ENCODE measurements at regions not wholly inside any gene's neighbourhood (a gene's known extent, or its start where the extent isn't known, plus 50 kb on each side); places are given as distances from the start of the nearest gene placed in this dataset.
"Not testable (repeated sequence)": the region's sequence is repeated elsewhere in the genome, so short reads cannot be mapped to it uniquely, and the experiment has no call there.

DNA sequence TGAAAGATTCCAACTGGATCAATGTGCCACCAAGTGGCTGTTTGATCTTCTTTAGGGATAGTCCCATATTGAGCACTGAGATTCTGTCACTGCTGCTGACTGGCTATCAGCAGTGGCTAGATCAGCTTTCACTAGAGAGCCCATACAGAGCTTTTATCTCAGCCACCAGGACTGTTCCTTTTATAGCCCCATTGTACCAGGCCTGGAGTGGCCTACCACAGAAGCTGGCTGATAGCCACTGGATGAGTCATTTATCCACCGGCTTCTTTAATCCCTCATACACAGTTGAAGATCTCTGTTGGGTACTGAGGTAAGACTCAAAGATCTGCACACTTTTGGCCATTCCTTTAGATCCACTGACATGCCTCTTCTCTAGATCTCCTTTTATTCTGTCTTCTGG is 1101.1 kb downstream of the SORCS3 start:
- no peaks in the 10 kb centered on the region for H3K36me3 ChIP-seq (ENCODE audit: control insufficient read depth in 4 of 4, insufficient read depth in 4 of 4, low read length in 3 of 4)
- no peaks in the 10 kb centered on the region for H3K27me3 ChIP-seq (replicated peaks in 2 of 5; ENCODE audit: control insufficient read depth in 4 of 5, insufficient read depth in 5 of 5, low read length in 4 of 5)
- H3K4me3 ChIP-seq (ENCODE audit: control insufficient read depth in 1 of 7, extremely low read depth in 1 of 7, insufficient read depth in 4 of 7, low read depth in 2 of 7, low read length in 6 of 7), result no peak overlapping the region
- CTCF ChIA-PET, result no interaction called here
- no peak overlapping the region for H3K27ac ChIP-seq (ENCODE audit: insufficient read depth in 1 of 2, low read depth in 1 of 2, low read length in 2 of 2, poor library complexity in 1 of 2, severe bottlenecking in 2 of 2)
- WGBS (ENCODE audit: insufficient coverage), result 86% methylated on average over 1 of the region's 1 CpG
- DNase-seq, result no peak
- no peaks in the 10 kb centered on the region for H3K4me1 ChIP-seq (ENCODE audit: control extremely low read depth in 1 of 4, control insufficient read depth in 4 of 4, insufficient read depth in 4 of 4, low read length in 3 of 4)
- no peaks in the 10 kb centered on the region for H3K9me3 ChIP-seq (ENCODE audit: control extremely low read depth in 1 of 5, control insufficient read depth in 4 of 5, insufficient read depth in 2 of 5, low read depth in 1 of 5, low read length in 4 of 5)
- POLR2A ChIA-PET, result no interaction called here

DNA sequence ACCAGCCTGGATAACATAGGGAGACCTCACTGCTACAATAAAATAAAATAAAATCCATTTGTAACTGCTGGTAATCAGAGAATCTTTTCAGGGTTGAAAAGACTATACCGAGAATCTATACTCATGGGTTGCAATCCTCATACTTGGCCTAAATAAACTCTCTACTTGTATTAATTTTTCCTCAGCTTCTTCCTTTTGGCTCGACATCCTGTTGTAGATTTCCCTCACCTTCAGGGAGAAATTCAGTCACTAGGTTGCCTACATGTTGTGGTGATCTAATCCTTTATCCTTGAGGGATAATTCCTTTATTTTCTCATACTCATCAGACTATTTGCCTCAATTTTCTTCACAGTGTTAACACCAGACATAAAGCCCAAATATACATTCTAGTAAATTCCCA is 1093.4 kb downstream of the SORCS3 start:
- Histone ChIP-seq H3K36me3 (ENCODE audit: control insufficient read depth in 4 of 4, insufficient read depth in 4 of 4, low read length in 3 of 4) (no peaks in the 10 kb centered on the region), H3K27me3 (replicated peaks in 2 of 5; ENCODE audit: control insufficient read depth in 4 of 5, insufficient read depth in 5 of 5, low read length in 4 of 5) (no peaks in the 10 kb centered on the region), H3K4me1 (ENCODE audit: control extremely low read depth in 1 of 4, control insufficient read depth in 4 of 4, insufficient read depth in 4 of 4, low read length in 3 of 4) (no peaks in the 10 kb centered on the region), H3K9me3 (ENCODE audit: control extremely low read depth in 1 of 5, control insufficient read depth in 4 of 5, insufficient read depth in 2 of 5, low read depth in 1 of 5, low read length in 4 of 5) (no peaks in the 10 kb centered on the region), H3K27ac (ENCODE audit: insufficient read depth in 1 of 2, low read depth in 1 of 2, low read length in 2 of 2, poor library complexity in 1 of 2, severe bottlenecking in 2 of 2) (no peak overlapping the region), H3K4me3 (ENCODE audit: control insufficient read depth in 1 of 7, extremely low read depth in 1 of 7, insufficient read depth in 4 of 7, low read depth in 2 of 7, low read length in 6 of 7) (no peak overlapping the region)
- WGBS (ENCODE audit: insufficient coverage), result 93% methylated on average over 2 of the region's 2 CpGs
- POLR2A ChIA-PET, result no interaction called here
- no peak for DNase-seq
- CTCF ChIA-PET, result no interaction called here

DNA sequence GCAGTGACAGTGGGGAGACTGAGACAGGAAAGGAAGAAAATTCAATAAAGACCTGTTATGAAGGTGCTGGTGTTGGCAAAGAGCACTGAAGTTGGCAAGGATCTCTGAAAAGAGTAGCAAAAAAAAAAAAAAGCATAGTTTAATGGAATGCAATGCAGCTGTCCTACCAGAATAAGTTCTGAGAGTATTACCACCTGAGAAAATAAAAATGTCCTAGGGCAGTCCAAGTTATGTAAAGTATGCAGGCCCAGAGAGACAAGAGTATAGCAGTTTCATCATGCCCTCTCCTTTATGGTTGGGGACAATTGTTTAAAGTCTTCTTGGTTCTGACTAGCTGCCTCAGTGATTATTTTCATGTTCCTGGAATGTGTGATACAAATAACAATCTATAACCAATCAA is 1092.8 kb downstream of the SORCS3 start:
- ChIA-PET POLR2A (no interaction called here), CTCF (no interaction called here)
- no peak overlapping the region for H3K27ac ChIP-seq (ENCODE audit: insufficient read depth in 1 of 2, low read depth in 1 of 2, low read length in 2 of 2, poor library complexity in 1 of 2, severe bottlenecking in 2 of 2)
- H3K36me3 ChIP-seq (ENCODE audit: control insufficient read depth in 4 of 4, insufficient read depth in 4 of 4, low read length in 3 of 4), result no peaks in the 10 kb centered on the region
- no peaks in the 10 kb centered on the region for H3K27me3 ChIP-seq (replicated peaks in 2 of 5; ENCODE audit: control insufficient read depth in 4 of 5, insufficient read depth in 5 of 5, low read length in 4 of 5)
- H3K4me3 ChIP-seq (ENCODE audit: control insufficient read depth in 1 of 7, extremely low read depth in 1 of 7, insufficient read depth in 4 of 7, low read depth in 2 of 7, low read length in 6 of 7), result no peak overlapping the region
- H3K4me1 ChIP-seq (ENCODE audit: control extremely low read depth in 1 of 4, control insufficient read depth in 4 of 4, insufficient read depth in 4 of 4, low read length in 3 of 4), result no peaks in the 10 kb centered on the region
- H3K9me3 ChIP-seq (ENCODE audit: control extremely low read depth in 1 of 5, control insufficient read depth in 4 of 5, insufficient read depth in 2 of 5, low read depth in 1 of 5, low read length in 4 of 5), result no peaks in the 10 kb centered on the region
- no peak for DNase-seq

DNA sequence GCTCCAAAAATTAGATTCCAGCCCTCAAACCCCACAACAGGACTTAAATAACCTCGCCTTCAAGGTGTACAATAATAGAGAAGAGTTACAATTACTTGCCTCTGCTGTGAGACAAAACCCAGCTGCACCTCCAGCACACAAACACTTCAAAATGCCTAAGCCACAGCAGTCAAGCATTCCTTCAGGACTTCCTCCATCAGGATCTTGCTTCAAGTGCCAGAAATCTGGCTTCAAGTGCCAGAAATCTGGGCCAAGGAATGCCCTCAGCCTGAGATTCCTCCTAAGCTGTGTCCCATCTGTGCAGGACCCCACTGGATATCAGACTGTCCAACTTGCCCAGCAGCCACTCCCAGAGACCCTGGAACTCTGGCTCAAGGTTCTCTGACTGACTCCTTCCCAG is 1088.3 kb downstream of the SORCS3 start:
- POLR2A ChIA-PET, result no interaction called here
- DNase-seq, result no peak
- 83% methylated on average over 1 of the region's 1 CpG for WGBS (ENCODE audit: insufficient coverage)
- Histone ChIP-seq H3K9me3 (ENCODE audit: control extremely low read depth in 1 of 5, control insufficient read depth in 4 of 5, insufficient read depth in 2 of 5, low read depth in 1 of 5, low read length in 4 of 5) (no peaks in the 10 kb centered on the region), H3K4me3 (ENCODE audit: control insufficient read depth in 1 of 7, extremely low read depth in 1 of 7, insufficient read depth in 4 of 7, low read depth in 2 of 7, low read length in 6 of 7) (no peak overlapping the region), H3K4me1 (ENCODE audit: control extremely low read depth in 1 of 4, control insufficient read depth in 4 of 4, insufficient read depth in 4 of 4, low read length in 3 of 4) (no peaks in the 10 kb centered on the region), H3K27ac (ENCODE audit: insufficient read depth in 1 of 2, low read depth in 1 of 2, low read length in 2 of 2, poor library complexity in 1 of 2, severe bottlenecking in 2 of 2) (no peak overlapping the region), H3K36me3 (ENCODE audit: control insufficient read depth in 4 of 4, insufficient read depth in 4 of 4, low read length in 3 of 4) (no peaks in the 10 kb centered on the region), H3K27me3 (replicated peaks in 2 of 5; ENCODE audit: control insufficient read depth in 4 of 5, insufficient read depth in 5 of 5, low read length in 4 of 5) (no peaks in the 10 kb centered on the region)
- CTCF ChIA-PET, result no interaction called here

DNA sequence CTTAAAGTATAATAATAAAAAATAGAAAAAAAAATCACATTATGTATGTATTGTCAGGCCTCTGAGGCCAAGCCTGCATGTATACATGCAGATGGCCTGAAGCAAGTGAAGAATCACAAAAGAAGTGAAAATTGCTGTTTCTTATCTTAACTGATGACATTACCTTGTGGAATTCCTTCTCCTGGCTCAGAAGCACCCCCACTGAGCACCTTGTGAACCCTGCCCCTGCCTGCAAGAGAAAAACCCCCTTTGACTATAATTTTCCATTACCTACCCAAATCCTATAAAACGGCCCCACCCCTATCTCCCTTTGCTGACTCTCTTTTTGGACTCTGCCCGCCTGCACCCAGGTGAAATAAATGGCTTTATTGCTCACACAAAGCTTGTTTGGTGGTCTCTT is 1086.5 kb downstream of the SORCS3 start:
- H3K27me3 ChIP-seq (replicated peaks in 2 of 5; ENCODE audit: control insufficient read depth in 4 of 5, insufficient read depth in 5 of 5, low read length in 4 of 5); DNase-seq; H3K9me3 ChIP-seq (ENCODE audit: control extremely low read depth in 1 of 5, control insufficient read depth in 4 of 5, insufficient read depth in 2 of 5, low read depth in 1 of 5, low read length in 4 of 5); H3K36me3 ChIP-seq (ENCODE audit: control insufficient read depth in 4 of 4, insufficient read depth in 4 of 4, low read length in 3 of 4); CTCF ChIA-PET; H3K4me1 ChIP-seq (ENCODE audit: control extremely low read depth in 1 of 4, control insufficient read depth in 4 of 4, insufficient read depth in 4 of 4, low read length in 3 of 4); H3K27ac ChIP-seq (ENCODE audit: insufficient read depth in 1 of 2, low read depth in 1 of 2, low read length in 2 of 2, poor library complexity in 1 of 2, severe bottlenecking in 2 of 2); H3K4me3 ChIP-seq (ENCODE audit: control insufficient read depth in 1 of 7, extremely low read depth in 1 of 7, insufficient read depth in 4 of 7, low read depth in 2 of 7, low read length in 6 of 7); POLR2A ChIA-PET: not testable (repeated sequence)
- WGBS (ENCODE audit: insufficient coverage), result 71% methylated on average over 1 of the region's 2 CpGs

DNA sequence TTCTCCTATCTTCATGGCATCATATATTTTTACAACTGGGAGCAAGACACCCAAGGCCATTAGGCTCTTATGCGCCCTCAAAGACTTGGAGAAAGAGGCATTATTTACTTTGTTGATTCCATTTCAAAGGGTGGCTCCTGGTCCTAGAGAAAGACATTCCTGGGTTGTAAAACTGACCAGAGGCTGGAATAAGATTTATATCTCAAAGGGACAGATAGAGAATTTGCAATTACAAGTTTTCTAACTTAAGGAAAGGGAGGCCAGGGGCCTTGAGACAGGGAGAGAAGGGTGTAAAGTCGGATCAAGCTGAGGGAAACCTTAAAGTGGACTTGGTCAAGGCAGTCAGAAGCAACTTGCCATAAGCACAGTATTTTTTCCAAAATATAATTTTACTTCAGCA is 1086.0 kb downstream of the SORCS3 start:
- no peak overlapping the region for H3K27ac ChIP-seq (ENCODE audit: insufficient read depth in 1 of 2, low read depth in 1 of 2, low read length in 2 of 2, poor library complexity in 1 of 2, severe bottlenecking in 2 of 2)
- H3K9me3 ChIP-seq (ENCODE audit: control extremely low read depth in 1 of 5, control insufficient read depth in 4 of 5, insufficient read depth in 2 of 5, low read depth in 1 of 5, low read length in 4 of 5), result no peaks in the 10 kb centered on the region
- DNase-seq, result no peak
- no peaks in the 10 kb centered on the region for H3K36me3 ChIP-seq (ENCODE audit: control insufficient read depth in 4 of 4, insufficient read depth in 4 of 4, low read length in 3 of 4)
- H3K27me3 ChIP-seq (replicated peaks in 2 of 5; ENCODE audit: control insufficient read depth in 4 of 5, insufficient read depth in 5 of 5, low read length in 4 of 5), result no peaks in the 10 kb centered on the region
- H3K4me1 ChIP-seq (ENCODE audit: control extremely low read depth in 1 of 4, control insufficient read depth in 4 of 4, insufficient read depth in 4 of 4, low read length in 3 of 4), result no peaks in the 10 kb centered on the region
- WGBS (ENCODE audit: insufficient coverage), result 56% methylated on average over 2 of the region's 2 CpGs
- ChIA-PET POLR2A (no interaction called here), CTCF (no interaction called here)
- H3K4me3 ChIP-seq (ENCODE audit: control insufficient read depth in 1 of 7, extremely low read depth in 1 of 7, insufficient read depth in 4 of 7, low read depth in 2 of 7, low read length in 6 of 7), result no peak overlapping the region

DNA sequence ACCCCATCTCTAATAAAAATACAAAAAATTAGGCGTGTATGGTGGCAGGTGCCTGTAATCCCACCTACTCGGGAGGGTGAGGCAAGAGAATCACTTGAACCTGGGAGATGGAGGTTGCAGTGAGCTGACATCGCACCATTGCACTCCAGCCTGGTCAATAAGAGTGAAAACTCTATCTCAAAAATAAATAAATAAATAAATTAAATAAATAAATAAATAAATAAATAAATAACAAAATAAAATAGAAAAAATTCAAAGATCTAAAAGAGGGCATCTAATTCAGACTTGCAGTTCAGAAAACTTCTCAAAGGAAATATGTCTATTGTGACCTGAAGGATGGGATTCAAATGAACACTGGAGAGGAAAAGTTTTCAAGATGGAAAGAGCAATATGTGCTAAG is 1085.1 kb downstream of the SORCS3 start:
- H3K4me3 ChIP-seq (ENCODE audit: control insufficient read depth in 1 of 7, extremely low read depth in 1 of 7, insufficient read depth in 4 of 7, low read depth in 2 of 7, low read length in 6 of 7), result no peak overlapping the region
- ChIA-PET CTCF (no interaction called here), POLR2A (no interaction called here)
- DNase-seq, result no peak
- no CpG with 5 or more reads among the region's 3 CpGs for WGBS (ENCODE audit: insufficient coverage)
- H3K27me3 ChIP-seq (replicated peaks in 2 of 5; ENCODE audit: control insufficient read depth in 4 of 5, insufficient read depth in 5 of 5, low read length in 4 of 5), result no peaks in the 10 kb centered on the region
- H3K4me1 ChIP-seq (ENCODE audit: control extremely low read depth in 1 of 4, control insufficient read depth in 4 of 4, insufficient read depth in 4 of 4, low read length in 3 of 4), result no peaks in the 10 kb centered on the region
- H3K36me3 ChIP-seq (ENCODE audit: control insufficient read depth in 4 of 4, insufficient read depth in 4 of 4, low read length in 3 of 4), result no peaks in the 10 kb centered on the region
- no peaks in the 10 kb centered on the region for H3K9me3 ChIP-seq (ENCODE audit: control extremely low read depth in 1 of 5, control insufficient read depth in 4 of 5, insufficient read depth in 2 of 5, low read depth in 1 of 5, low read length in 4 of 5)
- H3K27ac ChIP-seq (ENCODE audit: insufficient read depth in 1 of 2, low read depth in 1 of 2, low read length in 2 of 2, poor library complexity in 1 of 2, severe bottlenecking in 2 of 2), result no peak overlapping the region

DNA sequence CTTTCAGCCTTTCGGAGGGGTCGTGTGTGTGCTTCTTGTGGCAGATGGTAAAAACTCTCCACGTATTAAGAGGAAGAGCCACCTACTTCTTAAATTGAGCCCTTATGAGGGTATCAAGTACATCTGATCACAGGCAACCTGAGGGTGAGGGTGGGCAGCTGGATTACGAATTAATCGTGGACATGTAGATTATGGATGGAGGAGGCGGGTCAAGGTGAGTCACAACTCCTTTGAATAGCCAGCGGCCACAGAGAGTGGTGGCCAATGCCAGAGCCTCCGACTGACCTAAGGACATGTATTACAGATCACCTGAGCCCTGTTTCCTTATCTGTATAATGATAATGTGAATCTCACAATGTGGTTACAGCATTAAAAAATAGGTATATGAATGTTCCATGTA is 1083.9 kb downstream of the SORCS3 start:
- no peak overlapping the region for H3K4me3 ChIP-seq (ENCODE audit: control insufficient read depth in 1 of 7, extremely low read depth in 1 of 7, insufficient read depth in 4 of 7, low read depth in 2 of 7, low read length in 6 of 7)
- CTCF ChIA-PET, result no interaction called here

More for the DNA sequence above, 1083.9 kb downstream of the SORCS3 start:
- H3K4me1 ChIP-seq (ENCODE audit: control extremely low read depth in 1 of 4, control insufficient read depth in 4 of 4, insufficient read depth in 4 of 4, low read length in 3 of 4), result no peaks in the 10 kb centered on the region
- H3K27ac ChIP-seq (ENCODE audit: insufficient read depth in 1 of 2, low read depth in 1 of 2, low read length in 2 of 2, poor library complexity in 1 of 2, severe bottlenecking in 2 of 2), result no peak overlapping the region
- no peak for DNase-seq
- no peaks in the 10 kb centered on the region for H3K36me3 ChIP-seq (ENCODE audit: control insufficient read depth in 4 of 4, insufficient read depth in 4 of 4, low read length in 3 of 4)
- WGBS (ENCODE audit: insufficient coverage), result 68% methylated on average over 6 of the region's 8 CpGs
- no peaks in the 10 kb centered on the region for H3K27me3 ChIP-seq (replicated peaks in 2 of 5; ENCODE audit: control insufficient read depth in 4 of 5, insufficient read depth in 5 of 5, low read length in 4 of 5)
- no peaks in the 10 kb centered on the region for H3K9me3 ChIP-seq (ENCODE audit: control extremely low read depth in 1 of 5, control insufficient read depth in 4 of 5, insufficient read depth in 2 of 5, low read depth in 1 of 5, low read length in 4 of 5)
- POLR2A ChIA-PET, result no interaction called here
